Prostate gland (tissue), 2 donors: ENCODE measurements at regions not wholly inside any gene's neighbourhood (a gene's known extent, or its start where the extent isn't known, plus 50 kb on each side); places are given as distances from the start of the nearest gene placed in this dataset.

Experiments used
- POLR2A ChIP-seq: fragments of 450-650 bp; IDR thresholded peaks from one replicate; pipeline ENCODE4 v1.6.1; 2016; ENCODE audit warnings: antibody characterized with exemption, mild to moderate bottlenecking
- POLR2AphosphoS5 ChIP-seq: sonication (generic); formaldehyde crosslinking; IDR thresholded peaks from one replicate; pipeline ENCODE4 v1.6.1; 2017; ENCODE audit warnings: antibody characterized with exemption
- TF ChIP-seq, protein P1 (sequence below), 4 experiments: fragments of 200-600 bp in 2 of 4; fragments of 450-650 bp in 2 of 4; sonication (generic) in 2 of 4; IDR thresholded peaks; 1 replicate in 3 of 4; 2 replicates in 1 of 4; pipeline ENCODE4 v1.5.1; 2016 to 2019; ENCODE audit warnings: antibody characterized with exemption in 4 of 4, mild to moderate bottlenecking in 2 of 4, moderate library complexity in 2 of 4

DNA sequence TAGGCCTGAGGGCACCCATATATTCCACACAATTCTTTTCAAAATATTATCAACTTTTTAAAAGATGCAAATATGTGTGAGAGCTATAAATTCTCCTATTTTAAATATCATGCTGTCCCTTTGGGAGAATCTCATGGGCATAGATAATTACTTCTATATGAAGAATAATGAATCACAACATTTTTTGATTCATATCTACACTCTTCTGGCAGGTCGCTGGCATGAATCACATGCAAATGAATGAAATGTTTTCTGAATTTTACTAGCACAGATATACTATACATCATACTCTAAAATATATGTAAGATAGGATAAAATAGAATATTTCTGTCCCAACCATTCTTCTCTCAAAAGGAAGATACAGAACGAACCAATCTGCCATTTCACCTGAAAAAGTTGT lies 277.7 kb upstream of the KCNH8 start:
- TF ChIP-seq, protein P1, sequence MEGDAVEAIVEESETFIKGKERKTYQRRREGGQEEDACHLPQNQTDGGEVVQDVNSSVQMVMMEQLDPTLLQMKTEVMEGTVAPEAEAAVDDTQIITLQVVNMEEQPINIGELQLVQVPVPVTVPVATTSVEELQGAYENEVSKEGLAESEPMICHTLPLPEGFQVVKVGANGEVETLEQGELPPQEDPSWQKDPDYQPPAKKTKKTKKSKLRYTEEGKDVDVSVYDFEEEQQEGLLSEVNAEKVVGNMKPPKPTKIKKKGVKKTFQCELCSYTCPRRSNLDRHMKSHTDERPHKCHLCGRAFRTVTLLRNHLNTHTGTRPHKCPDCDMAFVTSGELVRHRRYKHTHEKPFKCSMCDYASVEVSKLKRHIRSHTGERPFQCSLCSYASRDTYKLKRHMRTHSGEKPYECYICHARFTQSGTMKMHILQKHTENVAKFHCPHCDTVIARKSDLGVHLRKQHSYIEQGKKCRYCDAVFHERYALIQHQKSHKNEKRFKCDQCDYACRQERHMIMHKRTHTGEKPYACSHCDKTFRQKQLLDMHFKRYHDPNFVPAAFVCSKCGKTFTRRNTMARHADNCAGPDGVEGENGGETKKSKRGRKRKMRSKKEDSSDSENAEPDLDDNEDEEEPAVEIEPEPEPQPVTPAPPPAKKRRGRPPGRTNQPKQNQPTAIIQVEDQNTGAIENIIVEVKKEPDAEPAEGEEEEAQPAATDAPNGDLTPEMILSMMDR (IDR thresholded peaks at IDR 0.05): no peak
- TF ChIP-seq POLR2A (no peak), POLR2AphosphoS5 (no peak)
